Suppressor macrophage (primary cell): ENCODE measurements at regions not wholly inside any gene's neighbourhood (a gene's known extent, or its start where the extent isn't known, plus 50 kb on each side); places are given as distances from the start of the nearest gene placed in this dataset.
"Not testable (repeated sequence)": the region's sequence is repeated elsewhere in the genome, so short reads cannot be mapped to it uniquely, and the experiment has no call there.

ENCODE experiments used
- DNase-seq, 4 experiments: peaks; one replicate each; pipeline ENCODE4 v3.0.0-alpha.2; 2020 to 2022

DNA sequence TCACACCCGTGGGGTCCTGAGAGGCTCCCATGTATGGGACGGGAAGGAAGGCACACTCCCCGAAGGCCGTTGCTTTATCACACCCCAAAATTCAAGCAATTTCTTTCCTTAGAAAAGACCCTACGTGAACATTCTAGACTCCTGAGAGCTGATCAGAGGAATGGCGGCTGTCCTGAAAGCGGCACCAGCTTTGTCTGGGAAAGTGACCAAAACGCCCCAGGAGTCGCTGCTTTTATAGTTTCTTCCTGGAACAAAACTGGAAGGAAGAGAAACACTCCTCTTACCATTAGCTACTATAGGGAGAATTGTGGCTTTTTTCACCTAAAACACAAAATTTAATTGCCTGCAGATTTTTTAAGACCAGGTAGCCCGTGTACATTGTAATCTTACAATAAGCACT lies 261.8 kb upstream of the RNF32 start:
- no peak for DNase-seq

DNA sequence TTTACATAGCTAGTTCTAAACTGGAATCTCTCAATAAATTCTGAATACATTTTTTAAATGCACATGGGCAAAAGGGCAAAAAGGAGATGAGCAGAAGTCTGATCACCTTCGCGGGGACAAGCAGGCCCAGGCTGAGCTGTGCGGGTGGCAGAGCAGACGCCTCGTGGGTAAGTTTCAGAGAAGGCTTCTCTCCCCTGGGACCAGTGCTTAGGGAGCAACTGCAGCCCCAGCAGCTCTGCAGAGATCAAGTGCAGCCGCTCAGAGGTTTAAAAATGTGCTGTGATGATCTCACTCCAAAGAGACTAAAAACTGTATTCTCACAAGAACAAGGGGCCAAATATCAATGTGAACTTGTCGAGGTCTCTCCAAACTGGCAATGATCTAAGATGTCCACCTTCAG lies 264.3 kb upstream of the RNF32 start:
- DNase-seq: no peak

DNA sequence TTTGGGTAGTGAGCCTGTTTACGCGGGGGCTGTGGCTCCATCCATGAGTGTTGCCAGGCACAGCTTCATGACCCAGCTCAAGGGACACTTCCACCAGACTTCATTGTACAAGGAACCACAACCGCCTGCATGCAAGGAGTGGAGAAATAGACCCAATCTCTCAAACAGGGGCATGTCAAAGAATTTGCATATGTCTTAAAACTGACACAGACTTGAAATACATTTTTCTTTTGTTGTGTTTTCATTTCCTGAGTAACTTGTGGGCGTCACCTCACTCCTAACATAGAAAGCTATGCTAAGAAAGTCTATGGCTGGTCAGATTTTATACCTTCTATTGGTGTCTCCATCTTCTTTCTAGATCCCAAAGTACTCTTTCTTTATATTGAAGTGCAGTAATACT lies 266.2 kb upstream of the RNF32 start:
- DNase-seq: no peak

DNA sequence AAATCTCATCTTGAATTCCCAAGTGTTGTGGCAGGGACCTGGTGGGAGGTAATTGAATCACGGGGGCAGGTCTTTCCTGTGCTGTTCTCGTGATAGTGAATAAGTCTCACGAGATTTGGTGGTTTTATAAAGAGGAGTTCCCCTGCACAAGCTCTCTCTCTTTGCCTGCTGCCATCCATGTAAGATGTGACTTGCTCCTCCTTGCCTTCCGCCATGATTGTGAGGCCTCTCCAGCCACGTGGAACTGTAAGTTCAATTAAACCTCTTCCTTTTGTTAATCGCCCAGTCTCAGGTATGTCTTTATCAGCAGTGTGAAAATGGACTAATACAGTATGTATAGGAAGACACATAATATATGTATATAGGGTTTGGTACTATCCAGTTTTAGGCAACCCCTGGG lies 270.6 kb upstream of the RNF32 start:
- not testable (repeated sequence) for DNase-seq

DNA sequence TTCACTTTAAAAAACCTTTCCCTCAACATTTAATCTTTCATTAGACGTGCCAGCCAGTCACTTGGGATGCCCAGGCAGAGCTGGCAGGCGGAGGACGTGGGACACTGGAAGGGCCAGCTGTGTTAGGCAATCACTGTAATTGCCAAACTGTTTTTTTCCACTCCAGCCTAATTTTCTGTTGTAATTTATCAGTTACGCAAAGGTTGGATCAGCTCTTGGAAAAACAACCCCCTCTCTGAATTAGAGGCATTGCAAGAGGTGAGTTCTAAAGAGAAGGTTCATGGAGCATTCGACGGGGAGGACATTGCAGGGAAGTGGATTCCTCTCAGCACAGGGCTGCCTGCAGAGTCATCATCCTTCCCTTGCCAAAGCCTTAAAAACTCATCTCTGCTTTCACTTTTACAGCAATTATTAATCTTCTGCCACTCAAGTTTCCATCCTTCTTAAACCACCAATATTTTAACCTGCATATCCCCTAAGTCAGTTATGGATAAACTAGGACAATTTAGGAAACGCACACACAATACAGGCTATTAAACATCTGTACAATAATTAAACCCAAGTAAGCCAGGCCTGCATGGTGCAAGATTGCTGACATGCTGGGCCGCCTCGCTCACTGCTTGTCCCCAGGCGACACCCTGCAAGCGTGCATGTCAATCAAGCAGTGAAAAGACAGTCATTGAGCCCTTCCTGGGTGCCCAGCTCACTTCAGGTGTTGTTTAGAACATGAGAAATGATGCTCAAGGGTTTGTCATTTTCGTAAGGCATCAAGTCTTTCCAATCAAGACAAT lies 272.3 kb upstream of the RNF32 start:
- no peak for DNase-seq

DNA sequence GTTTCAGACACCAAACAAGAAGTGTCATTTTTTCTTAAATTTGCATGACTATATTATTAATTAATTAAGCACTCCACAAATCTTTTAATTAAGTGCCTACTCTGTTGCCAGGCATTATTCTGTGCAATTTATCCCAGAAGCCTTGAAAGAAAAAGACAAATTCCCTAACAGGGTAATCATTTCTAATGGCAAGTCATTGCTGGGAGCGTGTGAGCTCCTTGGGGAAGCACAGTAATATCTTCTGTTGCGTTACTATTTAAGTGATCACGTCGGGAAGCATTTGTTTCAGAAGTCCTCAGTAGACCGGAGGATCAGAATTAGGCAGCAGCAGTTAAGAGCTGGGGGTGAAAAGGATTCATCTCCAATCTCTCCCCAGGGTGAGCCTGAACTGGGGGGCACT lies 276.8 kb upstream of the RNF32 start:
- DNase-seq: no peak

DNA sequence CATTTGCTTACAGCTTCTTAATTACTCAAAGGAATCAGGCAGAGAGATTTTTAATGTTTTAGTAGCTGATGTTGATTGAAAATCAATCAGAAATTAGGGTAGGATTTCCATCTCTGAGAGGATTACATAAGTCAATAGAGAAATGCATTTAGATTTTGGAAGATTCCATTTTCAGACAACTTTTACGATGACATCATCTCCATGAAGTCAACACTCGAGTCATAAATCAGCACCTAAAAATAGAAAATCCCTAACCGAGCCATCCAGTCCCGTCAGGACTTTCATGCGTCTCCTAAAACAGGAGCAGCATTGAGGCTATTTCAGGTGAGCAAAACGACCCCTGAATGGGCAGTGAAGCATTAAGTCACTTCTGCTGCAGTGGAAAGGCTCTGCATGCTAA lies 279.7 kb upstream of the RNF32 start:
- no peak for DNase-seq

DNA sequence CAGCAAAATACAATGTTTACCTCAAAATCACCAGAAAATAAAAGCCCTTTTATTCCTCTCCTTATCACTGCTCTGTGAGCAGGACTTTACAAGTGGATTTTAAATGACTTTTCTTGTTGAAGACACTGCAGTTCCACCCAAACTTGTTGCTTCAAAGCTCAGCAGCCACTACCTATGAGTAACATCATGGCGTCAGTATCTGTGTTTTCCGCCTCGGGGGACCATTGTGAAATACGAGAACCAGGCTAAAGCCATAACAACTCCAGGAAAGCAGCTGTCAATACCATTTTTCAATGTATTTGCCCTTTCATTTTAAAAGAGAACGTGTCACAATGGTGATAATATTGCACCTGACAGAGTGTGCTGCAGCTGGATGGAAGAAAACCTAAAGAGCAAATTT lies 284.0 kb upstream of the RNF32 start:
- no peak for DNase-seq

DNA sequence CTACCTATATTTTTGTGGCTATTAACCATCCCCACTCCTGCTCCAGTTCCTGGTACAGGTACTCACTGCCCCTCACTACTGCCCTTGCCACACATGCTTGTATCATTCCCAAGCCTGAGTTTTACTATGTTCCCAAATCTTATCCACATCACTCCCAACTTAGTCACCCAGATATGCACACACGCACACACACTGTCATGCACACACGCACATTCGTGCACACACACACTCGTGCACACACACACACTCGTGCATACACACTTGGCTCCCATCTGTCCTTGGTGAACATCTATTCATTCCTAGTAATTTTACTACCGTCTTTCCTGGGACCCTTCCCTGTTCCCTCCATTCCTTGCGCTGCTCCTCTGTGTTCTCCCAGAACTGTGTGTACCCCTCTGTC lies 287.2 kb upstream of the RNF32 start:
- DNase-seq: no peak

DNA sequence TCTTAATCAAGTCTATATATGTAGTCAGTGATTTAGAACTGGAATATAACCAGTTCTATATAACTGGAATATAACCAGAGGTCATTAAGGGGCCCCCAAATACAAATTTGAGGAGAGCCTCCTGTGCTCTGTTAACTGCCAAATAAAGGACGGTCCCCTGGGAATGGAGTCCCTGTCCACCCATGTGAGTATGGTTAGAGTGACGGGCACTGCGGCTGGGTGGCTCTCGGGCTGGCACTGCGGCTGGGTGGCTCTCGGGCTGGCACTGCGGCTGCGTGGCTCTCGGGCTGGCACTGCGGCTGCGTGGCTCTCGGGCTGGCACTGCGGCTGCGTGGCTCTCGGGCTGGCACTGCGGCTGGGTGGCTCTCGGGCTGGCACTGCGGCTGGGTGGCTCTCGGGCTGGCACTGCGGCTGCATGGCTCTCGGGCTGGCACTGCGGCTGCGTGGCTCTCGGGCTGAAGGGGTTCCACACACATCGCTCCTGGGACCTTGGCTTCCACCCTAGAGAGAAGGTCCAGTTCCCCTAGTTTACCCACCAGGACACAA lies 292.8 kb upstream of the RNF32 start:
- DNase-seq: not testable (repeated sequence)

DNA sequence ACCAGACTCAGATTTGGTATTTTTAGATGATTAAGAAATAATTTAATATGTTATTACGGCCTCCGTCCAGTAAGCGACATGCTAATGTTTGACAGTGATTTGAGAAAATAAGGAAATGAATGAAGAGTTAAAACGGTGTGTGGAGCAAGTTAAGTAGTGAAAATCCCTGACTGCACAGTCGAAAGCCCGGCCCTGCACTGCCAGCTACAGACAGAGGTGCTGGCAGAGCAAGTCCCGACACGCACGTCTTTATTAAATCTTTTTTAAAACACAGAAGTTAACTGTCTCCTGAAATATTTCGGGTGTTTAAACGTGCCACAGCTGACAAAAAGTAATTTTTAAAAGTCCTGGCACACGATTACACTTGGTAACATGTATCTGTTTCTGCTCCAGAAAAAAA lies 293.4 kb upstream of the RNF32 start:
- no peak for DNase-seq

DNA sequence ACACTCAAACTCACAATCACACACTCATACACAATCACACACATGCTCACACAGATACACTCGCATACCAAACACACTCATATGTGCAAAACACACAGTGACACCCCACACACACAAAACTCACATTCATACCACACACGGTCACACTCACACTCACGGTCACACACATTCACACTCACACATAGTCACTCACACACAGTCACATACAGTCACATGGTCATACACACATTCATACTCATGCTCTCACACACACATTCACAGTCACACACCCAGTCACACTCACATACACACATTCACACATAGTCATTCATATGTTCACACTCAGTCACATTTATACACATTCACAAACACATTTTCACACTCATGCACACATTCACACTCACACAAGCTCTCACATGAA lies 296.0 kb upstream of the RNF32 start:
- DNase-seq: no peak

DNA sequence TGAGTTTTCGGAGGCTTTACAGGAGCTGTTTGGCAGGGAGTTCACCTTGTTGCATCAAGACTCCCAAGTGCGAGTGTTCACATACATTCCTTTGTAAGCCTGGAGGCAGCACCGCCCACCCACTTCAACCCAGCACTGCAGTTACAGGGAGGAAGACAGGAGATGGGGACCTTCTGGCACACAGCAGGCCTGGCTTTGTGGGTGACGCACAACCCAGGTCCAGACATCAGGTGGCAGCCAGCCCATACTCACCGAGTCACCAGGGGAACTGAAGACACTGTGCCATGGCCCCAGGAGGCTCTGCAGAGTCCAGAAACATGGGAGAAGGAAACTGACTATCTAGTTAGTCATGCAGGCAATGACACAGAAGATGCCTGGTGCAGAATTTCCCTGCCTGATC lies 305.9 kb upstream of the RNF32 start:
- DNase-seq: no peak

DNA sequence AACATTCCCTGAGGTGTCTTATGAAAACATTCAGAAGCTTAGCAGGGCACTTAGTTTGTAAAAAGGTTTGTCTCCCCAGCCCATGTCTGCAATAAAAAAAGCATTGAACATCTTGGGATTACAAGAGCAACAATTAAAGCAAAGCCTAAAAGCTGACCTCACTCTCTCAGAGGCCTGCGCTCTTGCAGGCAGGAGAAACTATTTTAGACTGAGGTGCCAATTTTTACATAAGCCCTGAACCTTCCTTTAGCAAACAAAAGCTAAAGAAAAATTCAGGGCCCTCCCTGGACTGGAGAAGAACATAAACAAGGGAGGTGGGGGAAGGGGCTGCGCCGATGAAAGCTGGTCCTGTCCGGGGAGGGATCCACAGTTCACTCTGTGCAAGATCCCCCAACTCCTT lies 312.7 kb upstream of the RNF32 start:
- DNase-seq: no peak

DNA sequence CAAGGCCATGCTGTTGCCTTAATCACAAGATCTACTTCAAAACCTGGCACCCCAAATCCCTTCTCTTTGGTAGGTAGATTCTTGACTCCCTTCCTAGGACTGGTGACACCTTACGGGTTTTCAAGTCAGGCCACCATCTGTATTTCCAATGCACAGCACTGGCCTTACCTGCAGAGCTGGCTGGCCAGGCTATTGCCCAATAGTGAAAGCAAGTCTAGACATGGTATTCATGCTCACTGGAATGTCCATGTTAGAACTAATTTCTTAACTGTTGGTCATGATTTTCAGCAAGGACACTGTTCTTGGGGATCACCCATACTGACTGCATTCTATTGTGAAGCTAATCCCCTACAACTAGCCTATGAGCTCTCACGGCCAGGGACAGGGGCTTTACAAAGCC lies 313.1 kb upstream of the RNF32 start:
- DNase-seq: no peak

DNA sequence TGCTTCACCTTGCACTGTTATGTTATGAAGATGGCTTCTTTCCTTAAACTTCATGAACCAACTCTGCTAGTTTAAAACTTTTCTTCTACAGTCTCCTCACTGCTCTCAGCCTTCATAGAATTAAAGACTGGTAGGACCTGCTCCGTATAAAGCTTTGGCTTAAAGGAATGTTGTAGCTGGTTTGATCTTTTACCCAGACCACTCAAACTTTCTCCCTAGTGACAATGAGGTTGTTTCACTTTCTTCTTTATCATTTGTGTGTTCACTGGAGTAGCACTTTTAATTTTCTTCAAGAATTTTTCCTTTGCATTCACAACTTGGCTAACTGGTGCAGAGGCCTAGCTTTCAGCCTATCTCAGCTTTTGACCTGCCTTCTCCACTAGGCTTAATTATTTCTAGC lies 316.4 kb upstream of the RNF32 start:
- no peak for DNase-seq

DNA sequence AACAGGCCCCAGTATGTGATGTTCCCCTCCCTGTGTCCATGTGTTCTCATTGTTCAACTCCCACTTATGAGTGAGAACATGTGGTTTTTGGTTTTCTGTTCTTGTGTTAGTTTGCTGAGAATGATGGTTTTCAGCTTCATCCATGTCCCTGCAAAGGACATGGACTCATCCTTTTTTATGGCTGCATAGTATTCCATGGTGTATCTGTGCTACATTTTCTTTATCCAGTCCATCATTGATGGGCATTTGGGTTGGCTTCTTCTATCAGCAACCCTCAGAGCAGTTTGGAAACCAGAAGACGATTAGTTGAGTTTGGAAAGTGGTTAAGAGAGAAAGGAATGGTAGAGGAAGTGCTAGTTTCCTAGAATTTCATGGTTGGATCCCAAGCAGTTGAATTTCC lies 319.1 kb upstream of the RNF32 start:
- not testable (repeated sequence) for DNase-seq

DNA sequence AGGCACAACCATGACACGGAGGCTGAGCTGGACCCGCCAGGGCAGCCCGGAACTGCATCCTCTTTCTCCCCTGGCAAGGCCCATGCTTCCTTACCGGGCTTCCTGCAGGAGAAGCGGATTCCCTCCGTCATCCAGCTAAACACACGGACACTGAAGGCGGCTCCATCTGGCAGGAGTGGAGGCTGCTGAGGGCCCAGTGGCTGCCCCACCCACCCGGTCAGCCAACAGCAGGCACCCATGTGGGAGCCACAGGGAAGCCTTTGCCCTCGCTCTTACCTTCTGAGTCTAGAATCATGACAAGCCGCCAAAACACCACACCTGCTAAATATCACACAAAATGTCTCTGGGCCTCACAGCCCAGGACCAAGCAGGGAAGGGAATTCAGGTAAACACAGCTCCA lies 321.6 kb upstream of the RNF32 start:
- DNase-seq: no peak

DNA sequence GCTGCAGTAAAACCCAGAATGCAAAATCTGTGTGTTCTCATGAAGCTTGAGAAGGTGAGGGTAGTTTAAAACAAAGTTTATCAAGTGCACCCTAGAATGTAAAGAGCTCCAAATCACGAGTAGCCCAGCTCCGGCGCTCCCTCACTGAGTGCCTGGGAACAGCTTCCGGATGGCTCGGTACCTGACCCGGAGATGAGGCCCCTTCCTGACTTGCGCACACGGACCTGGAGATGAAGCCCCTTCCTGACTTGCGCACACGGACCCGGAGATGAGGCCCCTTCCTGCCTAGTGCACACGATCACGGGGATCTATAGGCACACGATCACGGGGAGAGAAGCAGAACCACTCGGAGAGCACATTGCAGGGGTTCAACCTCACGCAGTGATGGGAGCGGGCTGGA lies 322.1 kb upstream of the RNF32 start:
- DNase-seq: no peak

DNA sequence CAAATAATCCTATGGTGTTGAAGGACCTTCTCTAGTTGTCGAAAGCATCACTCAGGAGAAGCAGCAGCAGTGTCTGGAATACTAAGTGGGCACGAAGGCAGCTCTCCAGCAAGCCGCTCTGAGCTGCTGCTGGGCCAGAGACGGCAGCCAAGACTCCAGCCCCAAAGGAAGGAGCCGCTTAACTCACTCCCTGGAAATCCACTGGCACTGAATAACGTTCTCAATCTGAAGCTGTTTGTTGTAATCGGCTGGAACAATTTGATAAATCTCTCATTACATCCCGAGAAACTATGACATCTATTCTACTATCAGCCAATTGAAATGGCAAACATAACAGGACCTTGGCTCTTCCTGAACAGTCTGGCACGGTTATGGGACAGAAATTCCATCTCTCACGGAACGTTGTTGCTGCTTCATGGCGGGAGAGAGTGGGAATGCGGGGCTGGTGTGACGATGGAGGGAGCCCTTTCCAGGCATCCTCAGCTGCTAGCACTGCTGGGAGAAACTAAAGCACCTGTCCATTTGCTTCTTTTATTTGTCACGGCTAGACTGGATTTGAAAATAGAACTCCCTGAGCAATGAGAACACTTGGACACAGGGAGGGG lies 331.5 kb upstream of the RNF32 start:
- DNase-seq: no peak

DNA sequence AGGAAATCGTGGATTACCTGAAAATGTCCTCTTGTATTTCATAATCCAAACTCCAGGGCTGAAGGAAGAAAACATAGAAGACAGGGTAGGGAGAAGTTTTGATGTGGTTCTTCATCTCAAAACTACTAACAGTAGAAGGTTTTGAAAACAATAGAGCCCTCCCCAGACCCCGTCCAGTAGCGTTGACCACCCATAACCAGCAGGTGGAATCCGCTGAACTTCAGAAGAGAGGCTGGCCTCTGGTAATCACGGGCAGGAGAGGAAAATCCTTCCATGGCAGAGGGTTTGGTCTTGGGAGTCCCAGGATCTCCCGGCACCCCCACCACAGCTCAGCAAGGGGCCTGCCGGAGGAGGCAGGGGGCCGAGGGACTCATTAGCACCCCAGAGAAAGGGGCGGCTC lies 333.4 kb upstream of the RNF32 start:
- DNase-seq: no peak

DNA sequence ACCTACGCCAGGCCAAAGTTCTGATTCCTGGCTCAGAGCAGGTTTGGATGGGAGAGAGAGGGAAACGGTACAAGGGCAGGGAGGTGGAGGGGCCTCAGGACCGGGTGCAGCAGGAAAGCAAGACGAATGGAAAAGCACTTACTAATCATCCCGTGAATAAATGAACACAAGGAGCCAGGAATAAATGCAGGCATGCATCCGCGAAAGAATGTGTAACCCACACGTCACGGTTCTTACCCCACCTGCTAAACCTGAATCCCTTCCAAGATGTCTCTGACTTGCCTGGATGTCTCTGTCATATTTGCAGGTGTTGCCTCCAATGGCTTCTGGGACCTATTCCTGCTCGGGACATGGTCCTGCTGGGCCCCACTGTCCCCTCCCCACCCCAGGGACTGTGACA lies 335.2 kb upstream of the RNF32 start:
- no peak for DNase-seq

DNA sequence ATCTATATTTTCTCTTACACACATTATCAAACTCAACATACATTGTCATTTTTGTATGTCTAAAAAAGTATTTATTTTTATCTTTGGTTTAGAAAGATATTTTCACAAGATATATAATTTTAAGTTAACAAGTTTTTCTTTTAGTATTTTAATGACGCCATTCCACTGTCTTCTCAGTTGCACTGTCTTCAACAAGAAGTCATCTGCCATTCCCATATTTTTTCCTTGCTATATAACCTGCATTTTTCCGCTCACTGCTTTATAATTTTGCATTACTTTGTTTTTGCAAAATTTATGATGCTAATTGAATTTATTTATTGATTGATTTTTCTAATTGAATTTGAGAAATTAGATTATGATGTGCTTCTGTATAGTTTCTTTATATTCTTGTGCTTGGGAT lies 357.8 kb upstream of the RNF32 start:
- DNase-seq: no peak

DNA sequence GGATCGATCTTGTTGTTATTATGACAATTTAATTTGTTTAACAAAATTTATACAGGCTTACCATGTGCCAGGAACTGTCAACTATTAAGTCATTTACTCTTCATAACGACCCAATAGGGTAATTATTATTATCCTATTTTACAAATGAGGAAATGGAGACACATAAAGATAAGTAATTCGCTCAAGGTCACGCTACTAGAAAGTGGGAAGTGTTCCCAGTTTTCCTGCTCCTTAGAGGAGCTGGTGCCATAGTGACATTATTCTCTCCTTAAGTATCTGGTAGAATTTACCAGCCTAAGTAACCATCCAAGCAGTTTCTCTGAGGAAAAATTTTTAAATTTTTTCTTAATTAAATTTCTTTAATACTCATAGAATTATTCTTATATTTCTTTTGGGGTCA lies 360.9 kb upstream of the RNF32 start:
- DNase-seq: no peak

DNA sequence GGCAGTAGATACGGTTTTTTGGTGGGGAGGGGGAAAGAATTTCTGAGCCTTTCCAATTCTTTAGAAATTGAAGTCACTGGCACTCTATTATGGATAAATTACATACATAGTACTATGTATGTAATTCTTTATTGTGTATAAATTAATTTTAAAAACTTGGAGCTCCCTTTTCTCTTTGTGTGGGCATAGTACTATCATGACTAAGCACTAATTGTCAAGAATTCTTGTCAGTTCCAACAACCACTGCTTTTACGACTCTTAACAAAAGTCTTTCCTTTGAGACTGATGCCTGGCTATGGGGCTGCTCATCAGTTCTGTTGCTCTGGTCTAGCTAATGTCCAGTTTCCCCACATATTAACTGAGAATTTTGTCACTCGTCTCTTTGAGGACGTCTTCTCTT lies 365.3 kb upstream of the RNF32 start:
- no peak for DNase-seq
